ENCODE measurements at regions not wholly inside any gene's neighbourhood (a gene's known extent, or its start where the extent isn't known, plus 50 kb on each side); places are given as distances from the start of the nearest gene placed in this dataset.

GRCh38 chr14:54023027-54023426, 66.4 kb upstream of the BMP4 start:
- TF ChIP-seq CTCF (conservative IDR thresholded peaks at IDR 0.05), result no peak
- TF ChIP-seq EZH2 (IDR thresholded peaks at IDR 0.05; ENCODE audit: low read depth), result no peak
